Omental fat pad (tissue), 3 donors: ENCODE measurements at regions not wholly inside any gene's neighbourhood (a gene's known extent, or its start where the extent isn't known, plus 50 kb on each side); places are given as distances from the start of the nearest gene placed in this dataset.

Experiments
- ATAC-seq: fragments of 150-250 bp; one replicate; pipeline ENCODE4 v1.9.1; 2016; ENCODE audit warnings: mild to moderate bottlenecking, moderate library complexity; ENCODE audit not compliant: low FRiP score
- DNase-seq: peaks from one replicate; pipeline ENCODE4 v3.0.0-alpha.2; 2019; ENCODE audit warnings: low spot score
- TF ChIP-seq, protein P1 (sequence below), 3 donors: fragments of 450-650 bp; IDR thresholded peaks; one replicate each; pipeline ENCODE4 v1.5.1; 2016 to 2017; ENCODE audit warnings: antibody characterized with exemption in 3 of 3, mild to moderate bottlenecking in 3 of 3, moderate library complexity in 2 of 3

DNA sequence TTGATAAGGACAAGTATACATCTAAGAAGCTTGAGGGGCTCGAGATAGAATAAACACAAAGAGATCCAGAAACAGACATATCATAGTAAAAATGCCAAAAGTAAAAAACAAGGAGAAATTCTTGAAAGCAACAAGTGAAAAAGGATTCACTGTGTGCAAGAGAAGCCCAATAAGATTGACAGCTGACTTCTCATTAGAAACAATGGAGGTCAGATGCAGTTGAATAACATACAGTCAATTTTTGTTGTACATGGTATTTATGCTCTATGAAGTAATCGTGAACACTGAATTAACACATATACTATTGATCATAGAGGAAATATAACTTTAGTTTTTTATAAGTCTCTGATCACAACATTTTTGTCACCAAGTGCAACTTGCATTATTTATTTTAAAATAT, 982.8 kb upstream of the SORCS1 start:
- ATAC-seq (no peak), DNase-seq (no peak)
- TF ChIP-seq, protein P1, sequence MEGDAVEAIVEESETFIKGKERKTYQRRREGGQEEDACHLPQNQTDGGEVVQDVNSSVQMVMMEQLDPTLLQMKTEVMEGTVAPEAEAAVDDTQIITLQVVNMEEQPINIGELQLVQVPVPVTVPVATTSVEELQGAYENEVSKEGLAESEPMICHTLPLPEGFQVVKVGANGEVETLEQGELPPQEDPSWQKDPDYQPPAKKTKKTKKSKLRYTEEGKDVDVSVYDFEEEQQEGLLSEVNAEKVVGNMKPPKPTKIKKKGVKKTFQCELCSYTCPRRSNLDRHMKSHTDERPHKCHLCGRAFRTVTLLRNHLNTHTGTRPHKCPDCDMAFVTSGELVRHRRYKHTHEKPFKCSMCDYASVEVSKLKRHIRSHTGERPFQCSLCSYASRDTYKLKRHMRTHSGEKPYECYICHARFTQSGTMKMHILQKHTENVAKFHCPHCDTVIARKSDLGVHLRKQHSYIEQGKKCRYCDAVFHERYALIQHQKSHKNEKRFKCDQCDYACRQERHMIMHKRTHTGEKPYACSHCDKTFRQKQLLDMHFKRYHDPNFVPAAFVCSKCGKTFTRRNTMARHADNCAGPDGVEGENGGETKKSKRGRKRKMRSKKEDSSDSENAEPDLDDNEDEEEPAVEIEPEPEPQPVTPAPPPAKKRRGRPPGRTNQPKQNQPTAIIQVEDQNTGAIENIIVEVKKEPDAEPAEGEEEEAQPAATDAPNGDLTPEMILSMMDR (IDR thresholded peaks at IDR 0.05) = no peak

DNA sequence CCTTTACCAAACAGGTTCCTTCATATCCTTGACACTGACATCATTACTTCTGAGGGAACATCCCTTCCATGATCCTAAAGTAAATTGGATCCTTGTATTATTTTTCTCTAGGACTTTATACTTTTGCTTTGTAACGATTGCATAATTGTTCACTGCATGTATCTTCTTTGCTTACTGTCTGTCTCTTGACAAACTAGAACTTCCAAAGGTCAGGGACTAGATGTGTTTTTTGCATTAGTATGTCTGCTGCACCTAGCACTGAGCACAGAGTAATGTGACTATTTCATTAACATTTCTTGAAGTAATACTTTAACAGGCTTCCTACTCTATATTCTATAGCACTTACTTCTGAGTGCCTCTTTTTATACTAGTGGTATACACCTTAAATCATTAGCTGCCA, 976.6 kb upstream of the SORCS1 start:
- DNase-seq = no peak
- TF ChIP-seq, protein P1 (IDR thresholded peaks at IDR 0.05) = no peak
- no peak for ATAC-seq

DNA sequence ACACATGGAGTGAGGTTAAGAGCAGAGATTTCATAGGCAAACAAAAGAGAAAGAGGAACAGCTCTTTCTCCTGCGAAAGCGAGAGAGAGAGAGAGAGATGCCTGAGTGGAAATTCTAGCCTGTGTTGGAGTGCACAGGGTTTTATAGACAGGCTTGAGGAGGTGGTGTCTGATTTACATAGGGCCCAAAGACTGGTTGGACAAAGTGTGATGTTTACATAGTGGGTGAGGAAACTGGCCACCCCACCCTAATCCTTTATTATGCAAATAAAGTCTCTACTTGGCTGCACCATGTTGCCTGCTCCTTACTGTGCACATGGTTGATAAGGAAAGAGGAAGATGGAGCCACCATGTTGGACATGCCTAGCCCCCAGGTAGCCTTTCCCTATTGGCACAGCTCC, 967.8 kb upstream of the SORCS1 start:
- TF ChIP-seq, protein P1 (IDR thresholded peaks at IDR 0.05) = no peak
- DNase-seq (no peak), ATAC-seq (no peak)

DNA sequence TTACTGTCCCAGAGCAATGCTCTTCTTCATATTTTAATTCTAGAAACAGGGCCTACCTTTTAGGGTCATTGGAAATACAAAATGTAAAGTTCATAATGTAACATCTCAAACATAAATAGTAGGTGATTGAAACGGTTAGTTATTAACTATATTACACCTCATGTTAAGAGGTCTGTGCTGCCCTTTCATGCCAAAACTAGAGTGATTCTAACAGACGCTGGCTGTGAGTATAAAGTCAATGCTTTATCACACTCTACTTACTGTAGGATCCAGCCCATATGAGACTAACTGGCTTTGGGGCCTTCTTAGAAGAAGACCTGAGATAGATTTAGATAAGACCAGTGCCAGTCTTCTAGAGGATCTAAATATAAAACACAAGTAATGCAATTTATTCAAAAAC, 966.1 kb upstream of the SORCS1 start:
- ATAC-seq (no peak), DNase-seq (no peak)
- TF ChIP-seq, protein P1 (IDR thresholded peaks at IDR 0.05) = no peak

DNA sequence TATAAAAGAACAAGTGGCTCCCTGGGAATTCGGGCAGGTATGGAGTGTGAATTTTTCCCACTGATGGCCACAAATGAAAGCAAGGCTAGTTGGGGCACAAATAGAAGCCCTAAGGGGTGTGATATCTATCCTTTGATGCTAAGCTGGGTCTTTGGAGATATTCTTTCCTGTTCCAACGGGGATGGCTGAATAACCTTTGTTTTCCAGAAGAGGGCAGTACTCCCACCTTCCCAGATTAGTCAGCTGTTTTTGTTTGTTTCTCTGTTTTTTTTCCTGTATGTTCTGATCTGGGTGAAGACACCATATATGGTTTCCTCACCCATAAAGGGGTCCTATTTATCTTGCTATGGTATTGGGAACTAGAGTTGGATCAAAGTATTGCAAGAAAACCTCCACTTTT, 947.7 kb upstream of the SORCS1 start:
- ATAC-seq (no peak), DNase-seq (no peak)
- TF ChIP-seq, protein P1 (IDR thresholded peaks at IDR 0.05) = no peak

DNA sequence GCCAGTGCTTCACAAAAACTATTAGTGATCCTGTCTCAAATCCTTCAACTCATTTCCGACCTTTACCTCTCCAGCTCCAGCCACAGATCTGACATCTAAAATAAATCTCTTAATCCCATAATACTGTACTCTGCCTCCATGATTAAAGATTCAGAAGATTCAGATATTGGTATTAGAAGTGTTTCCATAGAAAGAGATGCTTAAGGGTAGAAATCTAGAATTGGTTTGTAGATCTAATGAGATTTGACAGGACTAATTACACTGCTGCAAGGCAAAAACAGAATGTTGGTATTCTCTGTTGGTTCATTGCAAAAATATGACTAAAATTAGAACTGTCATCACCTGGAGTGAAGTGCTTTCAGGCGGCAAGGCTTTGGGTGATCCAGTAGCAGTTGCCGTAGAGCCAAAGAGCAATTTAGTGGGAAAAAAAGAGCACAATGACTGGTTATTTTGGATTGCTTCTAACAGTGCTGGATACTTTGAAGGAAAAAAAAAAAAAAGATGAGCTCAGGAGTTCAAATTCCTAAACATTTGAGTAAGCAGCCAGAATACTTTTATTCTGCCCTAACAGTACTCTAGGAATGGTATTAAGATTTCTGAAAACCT, 940.1 kb upstream of the SORCS1 start:
- DNase-seq = no peak
- TF ChIP-seq, protein P1 (IDR thresholded peaks at IDR 0.05) = no peak
- no peak for ATAC-seq

DNA sequence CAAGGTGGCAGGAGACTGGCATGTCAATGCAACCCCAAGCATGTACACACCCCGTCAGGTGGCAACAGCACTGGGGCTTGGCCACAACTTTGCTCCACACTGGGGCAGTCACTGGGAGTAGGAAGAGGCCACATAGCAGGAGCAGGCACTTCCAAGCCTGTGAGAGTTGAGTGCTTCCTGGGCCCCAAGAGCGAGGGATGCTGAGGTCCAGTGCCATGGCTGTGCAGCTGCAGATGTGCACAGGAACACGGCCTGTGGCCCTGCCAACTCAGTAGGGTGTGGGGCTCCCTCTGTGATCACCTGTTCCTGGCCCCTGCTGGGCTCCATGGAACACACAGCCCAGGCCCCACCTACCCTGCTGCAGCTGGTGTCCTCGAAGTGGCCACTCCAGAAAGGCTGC, 932.8 kb upstream of the SORCS1 start:
- TF ChIP-seq, protein P1 (IDR thresholded peaks at IDR 0.05) = no peak
- ATAC-seq (no peak), DNase-seq (no peak)
